GM10266 (cell line): ENCODE measurements at regions not wholly inside any gene's neighbourhood (a gene's known extent, or its start where the extent isn't known, plus 50 kb on each side); places are given as distances from the start of the nearest gene placed in this dataset.

Experiments
- DNase-seq: peaks from one replicate; pipeline ENCODE4 v3.0.0; 2012; ENCODE audit errors: extremely low spot score
- CTCF ChIP-seq: IDR thresholded peaks from 2 replicates; pipeline ENCODE4 v1.5.1; 2012; ENCODE audit warnings: mild to moderate bottlenecking, low read depth; ENCODE audit not compliant: control insufficient read depth, insufficient read depth; ENCODE audit errors: missing control alignments

DNA sequence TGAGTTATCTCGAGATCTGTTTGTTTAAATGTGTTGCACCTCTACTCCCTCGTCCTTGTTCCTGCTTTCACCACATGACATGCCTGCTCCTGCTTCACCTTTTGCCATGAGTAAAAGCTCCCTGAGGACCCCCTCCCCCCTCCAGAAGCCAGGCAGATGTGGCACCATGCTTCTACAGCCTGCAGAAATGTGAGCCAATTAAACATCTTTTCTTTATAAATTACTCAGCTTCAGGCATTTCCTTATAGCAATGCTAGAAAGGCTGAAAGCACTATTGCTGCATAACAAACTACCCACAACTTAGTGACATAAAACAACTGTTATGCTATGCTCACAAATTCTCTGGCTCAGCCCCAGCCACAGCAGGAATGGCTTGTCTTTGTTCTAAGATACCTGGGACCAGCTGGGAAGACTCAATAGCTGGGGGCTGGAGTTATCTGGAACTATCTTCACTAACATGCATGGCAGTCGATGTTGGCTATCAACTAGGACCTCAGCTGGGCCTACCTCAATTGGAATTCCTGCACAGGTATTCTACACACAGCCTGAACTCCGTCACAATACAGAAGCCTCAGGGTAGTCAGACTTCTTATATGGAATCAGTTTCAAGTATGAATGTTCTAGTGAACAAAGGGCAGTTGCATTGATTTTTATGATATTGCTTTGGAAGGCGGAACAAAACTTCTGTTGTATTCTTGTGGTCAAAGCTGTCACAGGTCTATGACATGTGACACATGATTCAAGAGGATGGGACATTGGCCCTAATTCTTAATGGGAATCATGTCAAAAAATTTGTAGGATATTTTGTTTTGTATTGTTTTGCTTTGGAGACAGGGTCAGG, 186.0 kb upstream of the PIRT start:
- TF ChIP-seq CTCF: no peak
- DNase-seq: no peak

DNA sequence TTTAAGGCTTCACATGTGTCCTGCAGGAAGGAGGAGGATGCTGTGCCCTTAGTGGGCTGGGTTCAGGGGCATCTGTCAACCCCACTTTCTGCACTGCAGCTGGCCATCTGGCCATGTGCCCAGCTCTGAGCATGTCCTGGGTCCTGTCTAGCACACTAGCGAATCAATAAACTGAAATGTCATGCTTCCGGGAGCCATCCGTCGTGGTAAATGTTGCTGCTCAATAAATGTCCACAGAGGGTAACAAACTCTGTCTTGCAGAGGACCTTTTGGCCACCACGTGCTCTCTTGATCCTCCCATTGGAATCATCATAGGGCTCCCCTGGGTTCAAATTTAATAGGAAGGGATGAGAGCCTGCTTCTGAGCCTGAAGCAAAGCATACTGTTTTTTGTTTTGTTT, 168.6 kb upstream of the PIRT start:
- no peak for DNase-seq
- TF ChIP-seq CTCF: no peak

GRCh38 chr17:11005940-11006339, 168.1 kb upstream of the PIRT start:
- TF ChIP-seq CTCF: no peak
- DNase-seq: no peak

DNA sequence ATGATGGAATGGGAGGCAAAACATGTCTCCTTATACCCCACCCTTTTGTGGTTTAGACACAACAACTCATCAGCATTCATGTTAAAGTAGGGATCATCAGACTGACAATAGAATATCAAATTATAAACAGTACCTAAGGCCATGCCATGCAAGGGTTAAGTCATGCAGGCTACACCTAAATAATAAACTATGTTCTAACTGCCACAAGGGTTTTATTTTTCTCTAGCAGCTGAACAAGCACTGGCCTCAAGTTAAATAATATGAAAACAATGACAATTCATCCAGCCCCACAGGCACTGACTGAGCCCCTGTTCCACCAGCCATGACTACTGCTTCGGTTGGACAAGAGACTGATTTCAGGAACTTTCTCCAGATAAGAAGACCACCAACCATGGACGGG, 164.5 kb upstream of the PIRT start:
- DNase-seq: no peak
- no peak for TF ChIP-seq CTCF

DNA sequence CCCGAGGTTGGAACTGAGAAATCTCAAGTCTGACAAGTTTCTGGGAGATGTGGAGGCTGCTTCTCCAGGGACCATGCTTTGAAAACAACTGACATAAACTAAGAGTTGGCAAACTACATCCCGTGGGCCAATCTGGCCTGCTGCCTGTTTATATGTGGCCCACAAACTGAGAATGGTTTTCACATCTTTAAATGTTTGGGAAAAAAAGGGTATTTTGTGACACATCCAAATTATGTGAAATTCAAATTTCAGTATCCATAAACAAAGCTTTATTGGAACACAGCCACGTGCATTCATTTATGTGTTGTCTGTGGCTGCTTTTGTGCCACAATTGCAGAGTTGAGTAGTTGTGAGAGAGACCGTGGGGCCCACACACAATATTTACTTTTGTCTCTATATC, 163.8 kb upstream of the PIRT start:
- no peak for DNase-seq
- TF ChIP-seq CTCF: no peak

DNA sequence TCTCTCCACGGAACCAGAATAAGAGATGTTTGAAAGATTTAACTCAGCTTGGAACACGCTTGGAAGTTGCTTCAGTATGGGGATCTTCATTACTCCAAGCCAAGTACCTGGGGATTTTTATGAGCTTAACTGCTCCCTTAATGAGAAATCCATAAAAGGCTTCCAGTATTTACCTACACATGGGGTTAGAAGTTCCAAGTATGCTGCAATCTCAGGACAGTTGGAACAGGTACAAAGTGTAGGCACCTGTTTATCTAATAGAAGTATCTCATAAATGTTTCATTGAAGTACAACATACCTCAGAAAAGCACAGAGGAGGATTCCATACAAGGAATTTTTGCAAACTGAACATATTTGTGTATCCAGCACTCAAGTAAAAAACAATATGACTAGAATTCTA, 161.6 kb upstream of the PIRT start:
- TF ChIP-seq CTCF: no peak
- DNase-seq: no peak

- no peak for DNase-seq
- TF ChIP-seq CTCF: no peak
Measured at GRCh38 chr17:10993126-10993525, 155.2 kb upstream of the PIRT start.
